Fibroblast of the conjunctiva (primary cell): ENCODE measurements at regions not wholly inside any gene's neighbourhood (a gene's known extent, or its start where the extent isn't known, plus 50 kb on each side); places are given as distances from the start of the nearest gene placed in this dataset.

Source experiments
- DNase-seq: peaks from one replicate; pipeline ENCODE4 v3.0.0-alpha.2; 2010; ENCODE audit warnings: low read depth

DNA sequence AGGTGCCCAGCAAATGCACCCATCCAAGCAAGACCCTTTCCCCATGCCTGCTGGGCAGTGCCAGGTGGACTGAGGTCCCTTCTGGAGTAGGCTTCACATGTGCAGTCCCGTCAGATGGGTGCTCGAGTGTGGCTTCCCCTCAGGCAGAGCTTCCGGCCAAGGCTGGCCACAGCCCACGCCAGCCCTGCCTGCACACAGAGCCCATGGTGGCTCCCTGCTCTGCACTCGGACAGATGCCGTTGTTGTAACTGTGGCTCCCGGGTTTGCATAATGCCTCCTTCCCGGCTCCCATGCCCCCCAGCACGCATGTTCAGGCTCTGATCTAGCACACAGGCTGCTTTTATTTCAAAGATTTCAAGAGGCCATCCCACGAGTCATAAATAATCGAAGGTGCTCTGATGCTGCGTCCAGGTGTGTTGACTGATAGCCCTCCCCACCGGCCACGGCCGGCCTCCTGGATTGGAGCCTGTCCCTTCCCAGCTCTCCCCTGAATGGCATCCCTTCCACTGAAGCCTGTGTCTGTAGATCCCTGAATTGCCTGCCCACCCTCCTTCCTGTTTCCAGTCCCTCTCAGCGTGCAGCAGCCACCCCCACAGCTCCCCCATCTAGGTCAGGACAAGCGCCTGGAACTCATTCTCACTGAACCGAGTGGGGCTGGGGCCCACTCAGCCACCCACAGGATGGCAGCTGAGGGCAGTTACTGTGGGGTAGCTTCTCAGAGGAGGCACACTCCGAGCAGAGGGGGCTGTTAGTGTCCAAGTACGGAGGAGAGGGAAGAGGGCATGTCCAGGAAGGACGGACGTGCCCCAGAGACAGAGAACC, 100.0 kb upstream of the LINGO1 start:
- DNase-seq, result no peak

DNA sequence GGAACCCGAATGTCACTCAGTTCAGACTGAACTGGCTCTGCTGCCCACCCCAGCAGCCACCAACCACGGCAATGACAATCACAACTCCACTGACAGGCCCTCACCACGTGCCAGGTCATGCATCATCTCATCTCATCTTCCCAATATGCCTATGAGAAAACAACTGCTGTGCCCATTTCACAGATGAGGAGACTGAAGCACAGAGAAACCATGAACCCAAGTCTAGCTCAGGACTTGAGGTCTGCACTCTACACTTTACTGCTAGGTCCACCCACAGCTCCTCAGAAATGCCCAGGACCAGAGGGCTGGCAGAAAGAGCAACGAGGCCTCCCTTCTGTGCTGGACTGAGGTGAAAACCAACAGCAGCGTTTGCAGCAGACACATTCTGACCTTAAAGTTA, 99.2 kb upstream of the LINGO1 start:
- no peak for DNase-seq

DNA sequence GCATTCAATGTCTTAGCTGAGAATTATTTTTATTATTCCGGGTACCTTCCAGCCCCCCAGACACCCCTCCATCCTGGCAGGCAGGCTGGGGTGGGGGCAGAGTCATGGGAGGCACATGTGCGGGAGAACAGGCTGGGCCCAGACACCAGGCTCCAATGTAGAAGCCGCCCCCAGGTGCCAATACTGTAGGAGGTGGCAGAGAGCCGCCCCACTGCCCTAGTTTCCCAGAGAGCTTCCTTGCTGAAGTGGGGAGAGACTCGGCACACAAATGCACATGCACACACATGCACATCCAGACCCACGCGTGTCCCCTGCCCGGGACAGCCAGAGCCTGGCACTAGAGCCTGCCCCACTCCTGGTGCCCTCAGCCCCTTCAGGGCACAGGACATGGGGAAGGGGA, 98.4 kb upstream of the LINGO1 start:
- DNase-seq, result no peak

GRCh38 chr15:77727635-77728304, 95.1 kb upstream of the LINGO1 start:
- no peak for DNase-seq

- DNase-seq, result no peak
These were observed 92.0 kb upstream of the LINGO1 start for GRCh38 chr15:77724715-77725114.

DNA sequence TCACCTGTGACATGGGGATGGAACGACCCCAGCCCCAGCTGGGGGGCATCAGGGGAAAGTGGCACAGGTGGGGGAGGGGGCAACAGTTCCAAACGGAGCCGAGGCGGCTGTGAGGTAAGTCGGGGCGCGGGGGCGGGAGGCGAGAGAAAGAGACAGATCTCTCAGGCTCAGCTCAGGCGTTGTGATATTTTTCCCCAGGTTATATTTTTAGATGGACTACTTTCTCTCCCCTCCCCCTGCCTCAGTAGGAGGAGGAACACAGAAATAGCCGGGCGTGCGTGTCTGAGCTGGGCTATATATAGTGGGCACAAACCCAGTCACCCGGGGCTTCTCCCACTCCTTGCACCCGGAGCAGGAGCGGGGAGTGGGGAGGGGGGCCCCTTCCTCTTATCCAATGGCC, 91.0 kb upstream of the LINGO1 start:
- no peak for DNase-seq

DNA sequence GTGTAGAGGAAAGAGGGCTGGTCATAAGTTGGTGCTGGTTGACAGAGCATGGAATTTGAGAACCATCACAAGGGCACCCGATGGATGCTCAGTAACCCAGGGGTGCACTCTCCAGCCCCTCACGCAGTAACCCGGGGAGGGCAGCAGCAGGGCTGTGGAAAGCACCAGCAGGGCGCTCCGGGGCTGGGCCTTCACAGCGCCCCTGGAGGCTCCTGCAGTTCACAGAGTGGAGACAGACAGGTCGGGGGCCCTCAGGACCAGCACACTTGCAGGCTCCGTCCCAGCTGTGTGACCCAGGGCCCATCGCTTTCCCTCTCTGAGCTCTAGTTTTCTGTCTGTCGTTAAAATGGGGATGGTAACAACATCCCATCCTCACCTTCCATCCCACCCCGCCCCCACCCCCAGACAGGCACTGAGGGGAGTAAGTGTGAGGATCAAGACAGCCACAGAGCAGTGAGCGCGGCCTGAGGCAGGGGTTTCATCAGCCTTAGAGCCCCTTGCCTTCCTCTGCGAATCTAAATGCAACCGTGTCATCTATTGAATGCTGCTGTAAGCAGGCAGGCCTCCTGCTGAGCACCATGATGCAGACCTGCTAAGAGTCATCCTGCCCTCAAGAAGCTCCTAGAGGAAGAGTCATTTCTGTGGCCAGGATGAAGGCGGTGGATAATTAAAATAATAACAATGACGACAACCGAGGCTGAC, 90.2 kb upstream of the LINGO1 start:
- no peak for DNase-seq

DNA sequence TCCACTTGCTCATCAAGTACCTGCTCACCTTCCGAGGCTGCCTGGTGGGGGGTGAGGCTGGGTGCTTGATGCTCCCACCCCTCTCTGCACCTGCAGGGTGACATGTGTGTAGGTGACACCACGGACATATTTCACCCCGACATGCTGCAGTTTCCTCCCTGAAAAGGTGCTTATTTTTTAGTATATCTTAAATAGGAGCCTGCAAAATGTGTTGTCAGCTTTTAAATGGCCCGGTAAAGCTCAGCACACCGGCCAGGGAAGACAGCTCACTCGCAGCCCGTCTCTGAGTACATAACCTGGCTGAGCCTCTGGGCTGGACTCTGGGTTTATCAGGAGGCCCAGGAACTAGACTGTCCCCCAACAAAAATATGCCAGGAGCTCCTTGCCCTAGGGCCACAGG, 89.3 kb upstream of the LINGO1 start:
- DNase-seq, result no peak

- DNase-seq, result no peak
These were observed 87.9 kb upstream of the LINGO1 start for GRCh38 chr15:77720655-77721054.

- DNase-seq, result no peak
These were observed 87.5 kb upstream of the LINGO1 start for GRCh38 chr15:77720173-77720572.

DNA sequence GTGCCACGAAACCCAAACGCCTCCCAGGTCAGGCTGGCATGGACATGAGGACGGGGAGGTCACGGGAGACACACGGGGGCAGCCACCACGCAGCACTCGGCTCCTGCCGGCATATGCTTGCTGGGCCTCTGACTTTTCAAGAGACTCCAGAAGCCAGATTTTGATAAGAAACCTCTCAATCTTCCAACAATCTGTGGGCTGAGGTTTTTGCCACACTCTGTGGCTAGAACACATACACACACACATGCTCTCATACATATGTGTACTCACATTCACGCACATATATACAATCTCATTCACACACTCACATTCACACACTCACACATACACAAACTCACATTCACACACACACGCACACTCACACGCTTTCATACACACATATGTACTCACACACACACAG, 86.7 kb upstream of the LINGO1 start:
- DNase-seq, result no peak

DNA sequence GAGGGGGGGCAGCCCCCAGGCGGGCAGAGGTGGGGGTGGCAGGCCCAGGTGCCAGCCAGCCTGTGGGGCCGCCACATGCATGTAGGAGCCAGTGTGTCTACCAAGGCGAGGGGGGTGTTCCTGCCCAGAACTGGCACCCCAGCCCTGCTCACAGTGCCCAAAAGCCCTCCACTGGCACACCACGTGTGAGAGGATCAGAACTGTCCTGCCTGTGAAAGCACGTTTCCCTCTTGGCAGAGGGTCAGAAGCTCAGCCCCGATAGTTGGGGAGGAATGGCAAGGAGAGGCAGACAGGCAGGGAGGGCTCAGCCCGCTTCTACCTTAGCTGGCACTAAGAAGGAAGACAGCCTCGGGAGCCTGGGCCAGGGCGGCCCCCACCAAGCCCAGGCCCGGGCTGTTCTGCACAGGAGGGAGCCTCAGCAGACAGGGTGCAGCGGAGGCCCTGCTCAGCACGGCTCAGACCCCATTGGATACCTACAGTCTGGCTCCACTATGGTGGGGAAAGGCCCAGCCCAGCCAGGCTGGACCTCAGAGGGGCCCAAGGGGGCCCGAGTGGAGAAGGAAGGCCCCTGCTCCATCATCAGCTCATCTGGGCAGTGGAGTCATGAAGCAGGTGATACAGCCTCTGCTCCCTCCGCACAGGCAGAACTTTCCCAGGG, 84.8 kb upstream of the LINGO1 start:
- DNase-seq, result no peak

- DNase-seq, result no peak
These were observed 84.1 kb upstream of the LINGO1 start for GRCh38 chr15:77716632-77717332.

- DNase-seq, result no peak
These were observed 83.1 kb upstream of the LINGO1 start for GRCh38 chr15:77715860-77716259.

- no peak for DNase-seq
These were observed 82.3 kb upstream of the LINGO1 start for GRCh38 chr15:77715051-77715450.

DNA sequence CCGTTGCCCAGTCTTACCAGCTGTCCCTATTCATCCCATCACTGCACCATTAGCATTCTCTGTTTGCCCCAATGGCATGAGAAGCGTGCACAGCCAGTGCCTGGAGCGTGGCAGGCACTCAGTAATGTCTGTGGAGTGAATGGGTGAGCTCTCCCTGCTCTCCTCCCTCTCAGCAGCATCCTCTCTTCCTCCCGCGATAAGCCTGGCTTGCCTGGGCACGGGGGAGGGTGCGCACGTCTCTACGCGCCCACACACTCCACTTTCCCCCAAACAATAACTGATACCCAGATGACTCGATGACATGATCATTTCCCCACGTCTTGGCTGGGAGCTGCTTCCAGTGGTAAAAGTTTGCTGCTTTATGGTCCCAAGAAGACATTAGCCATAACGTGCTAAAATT, 81.8 kb upstream of the LINGO1 start:
- no peak for DNase-seq

DNA sequence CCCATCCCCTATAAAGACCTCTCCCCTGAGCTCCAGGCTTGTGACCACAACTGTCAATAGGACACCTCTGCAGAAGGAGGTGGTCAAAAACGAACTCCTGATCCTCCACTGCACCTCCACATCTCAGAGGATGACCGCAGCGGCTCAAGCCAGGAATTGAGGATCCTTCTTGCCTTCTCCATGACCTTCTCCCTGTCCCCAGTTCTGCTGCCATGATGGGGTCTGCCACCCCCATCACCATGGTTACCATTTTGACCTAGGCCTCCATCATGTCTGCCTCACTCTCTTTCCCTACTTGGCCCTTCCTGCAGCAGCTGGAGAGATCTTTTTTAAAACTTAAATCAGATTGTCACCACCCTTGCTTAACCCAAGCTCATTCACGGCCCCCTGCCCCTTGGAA, 81.3 kb upstream of the LINGO1 start:
- DNase-seq, result no peak

DNA sequence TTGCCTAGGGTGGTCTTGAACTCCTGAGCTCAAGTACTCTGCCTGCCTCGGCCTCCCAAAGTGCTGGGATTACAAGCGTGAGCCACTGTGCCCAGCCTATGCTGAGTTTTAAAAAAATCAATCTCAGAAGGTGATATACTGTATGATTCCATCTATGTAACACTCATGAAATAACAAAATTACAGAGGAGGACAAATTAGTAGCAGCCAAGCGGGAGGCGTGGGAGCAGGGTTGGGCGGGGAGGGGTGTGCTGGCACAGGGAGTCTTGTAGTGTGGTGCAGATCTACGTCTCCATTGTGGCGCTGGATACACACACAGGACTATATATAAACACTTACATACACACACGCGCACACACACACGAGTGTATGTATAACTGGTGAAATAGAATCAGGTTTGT, 80.6 kb upstream of the LINGO1 start:
- no peak for DNase-seq

DNA sequence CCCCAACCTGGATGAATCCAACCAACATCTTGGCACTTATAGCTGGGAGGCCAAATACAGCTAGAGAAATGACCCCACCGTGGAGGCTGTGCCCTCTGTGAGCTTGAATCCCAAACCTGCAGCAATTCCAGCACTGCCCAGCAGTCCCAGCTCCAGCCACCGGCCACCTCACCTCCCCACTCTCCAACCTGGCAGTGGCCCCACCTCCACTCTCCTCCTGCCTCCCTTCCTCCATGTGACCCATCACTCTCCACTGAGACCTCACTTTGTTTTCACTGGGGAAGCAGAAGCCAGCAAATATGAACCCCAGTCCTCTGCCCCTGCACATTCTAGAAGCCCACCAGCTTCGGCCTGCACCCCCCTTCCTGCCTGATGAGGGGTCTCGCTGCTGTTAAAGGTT, 79.7 kb upstream of the LINGO1 start:
- no peak for DNase-seq

- no peak for DNase-seq
These were observed 77.9 kb upstream of the LINGO1 start for GRCh38 chr15:77710637-77711036.

GRCh38 chr15:77710206-77710605, 77.5 kb upstream of the LINGO1 start:
- DNase-seq, result no peak
